GM21723 (cell line): ENCODE measurements at regions not wholly inside any gene's neighbourhood (a gene's known extent, or its start where the extent isn't known, plus 50 kb on each side); places are given as distances from the start of the nearest gene placed in this dataset.

Source experiments
- ATAC-seq: cut with Tn5 transposase; IDR thresholded peaks from one replicate; pipeline ENCODE4 v1.9.1; 2021; ENCODE audit warnings: mild to moderate bottlenecking, moderate library complexity; ENCODE audit not compliant: unreplicated experiment

DNA sequence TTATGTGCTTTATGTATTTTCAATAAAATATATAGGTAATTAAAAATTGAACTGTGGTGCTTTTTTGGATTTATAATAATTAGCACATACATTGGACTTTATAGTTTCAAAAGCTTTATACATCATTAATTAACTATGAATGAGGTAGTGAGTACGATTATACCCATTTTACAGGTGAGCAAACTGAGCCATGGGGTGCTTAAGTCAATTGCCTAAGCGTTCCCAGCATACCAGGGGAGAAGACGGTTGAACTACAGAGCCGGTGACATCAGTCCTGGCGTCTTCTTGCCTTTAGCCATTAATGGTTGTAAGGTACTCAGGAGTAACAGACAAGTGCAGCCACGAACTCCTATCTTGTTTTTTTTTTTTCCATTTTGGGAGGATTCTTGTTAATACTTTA, 172.8 kb downstream of the GATA3 start:
- no peak for ATAC-seq

DNA sequence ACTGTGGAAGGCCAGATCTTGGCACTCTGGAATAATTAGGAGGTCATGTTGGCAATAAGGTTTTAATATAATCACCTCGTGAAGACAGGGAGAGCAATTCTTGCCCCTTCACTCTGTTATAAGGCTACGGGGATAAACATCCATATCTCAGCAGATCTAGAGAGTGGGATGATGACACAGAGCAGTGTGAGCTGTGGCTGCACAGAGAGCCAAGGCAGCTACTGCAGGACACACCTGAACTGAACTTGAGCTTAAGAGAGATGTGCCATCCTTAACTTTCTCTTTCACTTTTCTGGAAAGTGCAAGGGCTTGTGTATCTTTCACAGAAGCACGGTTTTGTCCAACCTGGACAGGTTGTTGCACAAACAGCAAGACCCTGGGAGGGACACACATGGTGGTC, 174.7 kb downstream of the GATA3 start:
- ATAC-seq: no peak

DNA sequence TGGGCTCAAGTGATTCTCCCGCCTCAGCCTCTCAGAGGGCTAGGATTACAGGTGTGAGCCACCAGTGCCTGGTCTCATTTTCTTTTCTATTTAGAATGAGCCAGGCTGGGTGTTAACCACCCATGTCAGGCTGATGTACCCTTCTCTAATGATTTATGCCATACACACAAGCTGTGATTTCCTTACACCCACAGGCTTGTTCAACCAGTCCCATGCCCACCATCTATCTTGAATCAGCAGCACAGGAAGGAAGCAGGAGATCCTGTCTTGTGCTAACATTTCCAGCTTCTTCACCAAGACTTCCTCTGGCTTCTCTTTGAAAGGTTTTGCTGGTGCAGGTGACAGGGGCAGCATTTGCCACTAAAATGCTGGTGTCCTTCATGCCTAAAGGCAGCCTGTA, 176.4 kb downstream of the GATA3 start:
- ATAC-seq: no peak

DNA sequence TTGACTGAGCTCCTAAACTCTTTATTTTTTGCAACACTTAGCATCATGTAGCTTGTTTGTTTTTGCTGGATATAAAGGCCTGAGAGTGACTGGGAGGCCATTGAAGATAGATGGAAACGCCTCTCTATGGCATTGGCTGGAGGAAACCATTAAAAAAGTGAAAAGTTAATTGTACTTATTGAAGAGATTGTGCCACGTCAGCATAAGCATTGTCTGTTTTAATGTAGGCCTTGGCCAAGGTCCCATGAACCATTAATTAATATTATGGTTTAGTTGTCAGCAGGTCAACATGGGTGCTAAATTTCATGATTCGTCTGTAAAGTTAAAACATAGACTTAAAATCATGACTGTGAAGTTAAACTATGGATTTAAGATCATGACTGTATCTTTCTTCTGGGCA, 178.6 kb downstream of the GATA3 start:
- no peak for ATAC-seq

DNA sequence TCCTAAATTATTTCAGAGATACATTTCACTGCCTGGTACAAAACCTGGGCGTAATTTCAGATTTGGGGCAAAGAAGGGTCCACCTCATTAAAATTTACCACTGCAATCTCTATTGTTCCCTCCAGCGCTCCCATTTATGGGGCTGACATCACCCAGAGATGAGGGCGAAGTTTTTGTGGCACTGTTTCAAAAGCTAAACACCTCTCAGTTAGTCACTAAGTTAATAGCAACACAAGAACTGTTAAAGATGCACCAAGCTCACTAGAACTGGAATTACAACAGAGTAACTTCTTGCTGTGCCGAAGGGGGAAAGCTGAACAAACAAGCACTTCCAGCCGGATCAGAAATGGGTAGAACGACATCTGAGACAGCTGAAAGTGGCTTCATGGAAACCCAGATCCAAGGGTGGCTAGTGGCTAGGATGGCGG, 179.4 kb downstream of the GATA3 start:
- ATAC-seq: no peak

DNA sequence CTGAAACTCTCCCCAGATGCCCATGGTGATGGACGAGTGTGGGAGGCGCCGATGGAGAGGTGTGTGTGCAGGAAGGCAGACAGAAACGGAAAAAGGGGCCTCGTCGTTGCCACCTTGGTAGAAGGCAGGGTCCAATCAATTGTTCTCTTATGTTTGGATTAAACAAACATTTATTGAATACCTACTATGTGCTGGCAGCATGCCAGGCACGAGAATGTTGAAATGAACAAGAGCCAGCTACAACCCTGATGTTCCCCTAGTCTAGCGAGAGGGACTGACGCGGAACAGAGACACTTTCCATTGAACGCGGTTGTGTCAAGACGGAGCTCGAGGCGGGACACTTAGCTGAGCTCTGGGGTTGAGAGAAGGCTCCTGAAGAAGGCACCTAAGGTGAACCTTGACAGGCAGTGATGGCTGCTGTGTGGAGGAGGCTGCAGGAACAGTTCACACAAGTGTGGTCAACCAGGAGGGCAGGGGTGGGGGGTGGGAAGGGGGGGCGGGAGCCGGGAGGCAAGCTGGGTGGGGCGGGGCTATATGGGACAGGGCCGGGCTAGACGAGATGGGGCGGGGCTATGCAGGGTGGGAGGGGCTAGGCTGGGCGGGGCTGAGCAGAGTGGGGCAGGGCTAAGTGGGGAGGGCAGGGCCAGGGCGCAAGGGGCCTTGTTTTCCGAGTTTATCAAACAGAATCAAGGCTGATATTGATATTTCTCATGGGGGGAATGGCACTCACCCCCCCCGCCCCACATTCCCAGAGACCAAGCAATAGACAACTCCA, 181.0 kb downstream of the GATA3 start:
- no peak for ATAC-seq

DNA sequence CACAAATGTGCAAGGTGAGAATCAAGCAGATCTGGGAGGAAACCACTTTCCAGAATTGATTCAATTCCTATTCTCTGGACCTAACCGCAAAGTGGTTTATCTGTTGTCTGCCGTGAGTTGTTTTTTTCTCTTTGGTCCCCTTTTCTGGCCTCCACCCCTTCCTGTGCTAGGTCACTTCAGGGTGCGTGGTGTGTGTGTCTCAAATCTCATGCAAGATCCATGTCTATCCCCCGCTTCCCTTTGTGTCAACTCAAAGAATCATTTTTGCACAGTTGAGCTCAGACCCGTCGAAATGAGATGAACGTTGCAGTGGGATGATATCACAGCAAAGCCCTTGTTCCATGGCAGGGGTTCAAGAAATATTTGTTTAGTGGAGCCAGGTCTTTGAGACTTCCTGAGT, 184.5 kb downstream of the GATA3 start:
- ATAC-seq: no peak

DNA sequence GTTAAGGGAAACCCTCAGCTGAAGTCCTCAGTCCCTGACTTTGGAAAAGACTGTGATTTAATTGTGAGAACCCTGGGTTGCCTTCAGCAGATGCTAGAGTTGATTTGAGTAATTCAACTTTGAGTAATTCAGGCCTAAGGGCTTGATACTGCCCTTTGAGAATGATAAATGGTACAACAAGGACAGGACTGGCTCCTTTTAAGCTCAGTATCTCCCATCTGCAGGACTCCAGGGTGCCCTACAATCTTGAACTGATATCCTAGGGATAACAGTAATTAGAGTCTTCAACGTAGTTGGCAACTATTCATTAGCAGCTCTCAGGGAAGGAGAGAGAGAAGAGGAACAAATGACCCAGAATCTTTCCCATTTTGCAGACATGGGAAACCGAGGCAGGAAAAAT, 186.4 kb downstream of the GATA3 start:
- ATAC-seq: no peak

DNA sequence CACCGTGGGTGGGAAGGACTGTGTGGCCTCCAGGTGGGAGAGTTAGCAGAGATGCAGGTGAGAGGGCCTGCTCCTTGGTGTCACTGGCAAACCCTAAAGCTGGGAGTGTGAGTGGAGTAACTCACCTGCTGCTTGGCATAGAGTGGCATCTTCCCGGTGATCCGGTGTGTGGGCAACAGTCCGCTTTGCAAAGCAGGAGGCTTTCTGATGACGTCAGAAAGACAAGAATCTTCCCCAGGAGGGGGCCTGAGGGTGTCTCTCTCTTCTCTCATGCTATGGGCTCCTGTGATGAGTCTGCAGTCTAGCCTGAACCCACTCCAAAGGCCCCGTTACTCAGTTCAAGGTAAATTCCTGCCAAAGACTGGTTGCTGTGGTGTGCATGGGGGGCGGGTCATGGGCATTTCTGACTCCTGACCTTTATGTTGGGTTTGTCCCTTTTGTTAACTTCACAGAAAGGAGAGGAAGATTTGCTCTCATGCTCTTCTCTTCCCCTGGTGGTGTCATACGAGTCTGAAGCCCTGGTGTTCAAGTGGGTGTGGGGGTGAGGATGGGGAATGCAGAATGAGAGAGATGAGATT, 187.9 kb downstream of the GATA3 start:
- no peak for ATAC-seq

DNA sequence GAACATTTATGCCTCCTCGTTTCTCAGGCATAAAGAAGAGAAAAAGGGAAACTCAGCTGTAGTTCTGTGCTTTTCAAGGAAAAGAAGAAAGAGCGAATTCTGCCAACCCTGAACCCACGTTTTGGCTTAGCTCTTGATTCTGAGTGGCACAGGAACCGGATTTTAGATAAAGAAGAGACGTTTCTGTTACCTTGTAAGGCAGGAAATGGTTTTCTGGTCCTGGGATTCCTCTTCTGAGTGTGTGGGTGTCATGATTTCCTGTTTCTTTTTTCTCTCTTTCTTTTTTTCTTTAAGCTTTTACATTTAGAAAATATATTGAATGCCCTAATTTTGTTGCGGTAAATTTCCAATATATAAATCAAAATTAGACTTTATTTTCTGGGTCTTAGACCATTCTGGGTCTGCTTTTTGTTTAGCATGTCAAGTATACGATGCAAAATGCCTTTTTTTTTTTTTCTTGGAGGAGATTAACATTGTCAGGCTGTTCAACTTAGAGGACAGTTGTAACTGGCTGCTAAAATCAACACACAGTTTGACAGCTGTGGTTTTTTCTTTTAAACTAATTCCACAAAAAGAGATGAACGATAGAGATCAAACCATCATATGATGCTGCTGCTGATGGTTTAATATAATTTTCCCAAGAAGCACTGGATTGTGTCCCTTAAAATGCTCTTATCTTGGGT, 190.8 kb downstream of the GATA3 start:
- no peak for ATAC-seq

DNA sequence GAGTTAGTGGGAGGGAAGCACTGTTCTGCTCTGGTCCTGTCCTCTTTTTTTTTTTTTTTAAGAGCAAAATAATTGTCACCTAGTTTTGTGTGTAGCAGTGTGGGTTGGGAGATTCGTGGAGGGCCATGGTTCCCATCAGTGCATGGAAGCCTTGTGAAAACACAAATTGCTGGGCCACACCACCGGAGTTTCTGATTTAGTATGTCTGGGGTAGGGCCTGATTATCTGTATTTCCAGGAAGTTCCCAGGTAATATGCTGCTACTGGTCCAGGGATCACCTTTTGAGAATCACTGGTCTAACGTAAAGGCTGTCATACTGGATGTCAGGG, 191.3 kb downstream of the GATA3 start:
- ATAC-seq: no peak

DNA sequence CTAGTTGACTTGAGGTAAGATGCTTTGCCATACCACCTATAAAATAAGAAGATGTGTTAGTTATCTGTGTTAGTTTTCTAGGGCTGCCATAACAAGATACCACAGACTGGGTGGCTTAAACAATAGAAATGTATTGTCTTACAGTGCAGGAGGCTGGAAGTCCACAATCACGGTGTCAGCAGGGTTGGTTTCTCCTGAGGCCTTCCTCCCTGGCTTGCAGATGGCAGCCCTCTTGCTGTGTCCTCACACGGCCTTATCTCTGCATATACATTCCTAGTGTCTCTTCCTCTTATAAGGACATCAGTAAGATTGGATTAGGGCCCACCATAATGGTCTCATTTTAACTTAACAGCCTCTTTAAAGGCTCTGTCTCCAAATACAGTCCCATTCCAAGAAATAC, 192.1 kb downstream of the GATA3 start:
- no peak for ATAC-seq

DNA sequence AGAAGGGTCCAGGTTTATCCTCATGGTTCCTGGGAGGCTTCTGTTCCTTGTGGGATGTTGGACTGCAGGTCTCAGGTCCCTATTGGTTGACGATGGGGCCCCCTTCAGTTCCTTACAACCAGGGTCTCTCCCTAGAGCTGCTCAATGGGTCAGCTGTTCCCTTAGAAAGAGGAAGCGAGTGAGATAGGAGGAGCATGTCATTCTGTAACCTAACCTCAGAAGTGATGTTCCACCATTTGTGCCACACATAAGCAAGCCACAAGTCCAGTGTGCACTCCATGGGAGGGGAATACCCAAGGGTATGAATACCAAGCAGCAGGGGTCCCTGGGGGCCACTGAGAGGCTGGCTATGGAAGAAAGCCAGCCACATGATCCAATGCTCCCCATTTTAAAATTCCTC, 192.7 kb downstream of the GATA3 start:
- no peak for ATAC-seq

DNA sequence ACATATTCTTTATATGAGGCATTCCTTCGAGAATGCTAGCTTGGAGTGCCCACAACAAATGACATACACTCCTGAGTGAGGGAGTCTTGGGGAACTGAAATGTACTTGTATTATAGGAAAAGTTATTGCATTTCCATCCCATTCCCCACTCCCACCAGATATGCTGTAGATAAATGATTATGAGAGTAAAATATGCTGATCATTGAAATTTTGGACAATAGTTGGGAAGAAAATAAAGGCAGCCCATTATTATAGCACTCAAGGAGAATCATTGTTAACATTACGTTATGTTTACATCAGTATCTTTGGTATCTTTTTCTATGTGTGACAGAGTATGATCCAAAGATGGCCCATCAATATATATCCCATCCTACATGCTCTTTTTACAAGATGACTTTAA, 194.4 kb downstream of the GATA3 start:
- no peak for ATAC-seq

DNA sequence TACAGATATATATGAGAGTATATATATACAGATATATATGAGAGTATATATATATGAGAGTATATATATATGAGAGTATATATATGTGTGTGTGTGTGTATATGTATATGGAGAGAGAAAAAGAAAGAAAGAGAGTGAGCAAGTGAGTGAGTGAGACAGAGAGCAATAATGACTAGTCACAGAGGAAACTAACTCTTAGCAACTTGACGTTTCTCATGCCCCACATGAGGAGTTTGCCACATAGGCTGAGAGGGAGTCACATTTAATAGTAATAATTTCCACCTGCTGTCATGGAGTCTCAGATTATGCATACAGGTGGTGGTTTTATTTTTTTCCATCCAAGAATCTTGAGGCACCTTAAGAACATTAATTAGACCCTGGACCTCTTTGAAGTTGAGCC, 199.9 kb downstream of the GATA3 start:
- no peak for ATAC-seq

DNA sequence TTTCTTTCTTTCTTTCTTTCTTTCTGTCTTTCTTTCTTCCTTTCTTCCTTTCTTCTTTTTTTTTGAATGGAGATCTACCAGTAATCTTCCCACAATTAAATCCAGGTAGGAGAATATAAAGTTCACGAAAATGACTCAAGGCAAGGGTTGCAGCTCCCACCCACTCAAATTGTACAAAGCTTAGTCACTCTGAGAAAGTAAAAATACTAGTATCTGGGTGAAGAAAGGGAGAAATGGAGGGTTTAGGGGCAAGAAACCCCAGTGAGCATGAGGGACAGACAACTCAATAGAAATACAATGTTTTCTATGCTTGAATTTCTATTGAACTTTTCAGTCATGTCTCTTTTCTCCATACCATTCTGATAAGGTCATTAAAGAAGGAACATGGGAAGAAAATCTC, 200.8 kb downstream of the GATA3 start:
- no peak for ATAC-seq

DNA sequence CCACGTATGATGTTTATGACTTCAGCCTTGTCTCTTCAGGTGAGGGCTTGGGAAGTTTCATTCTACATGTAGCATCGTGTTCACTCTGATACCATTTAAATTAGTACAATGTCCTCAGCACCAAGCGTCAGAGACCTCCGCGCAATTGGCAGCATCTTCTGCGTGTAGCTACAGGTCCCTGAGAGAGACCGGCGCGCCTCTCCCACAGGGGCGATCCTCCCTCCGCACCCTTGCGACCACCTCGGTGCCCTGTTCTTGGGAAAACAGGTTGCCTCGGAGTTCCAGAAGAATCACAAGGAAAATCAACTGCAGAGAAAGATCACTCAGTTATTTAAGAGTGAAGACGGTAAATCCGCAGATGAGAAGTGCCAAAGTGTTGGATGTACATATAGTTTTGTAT, 206.2 kb downstream of the GATA3 start:
- ATAC-seq: no peak

DNA sequence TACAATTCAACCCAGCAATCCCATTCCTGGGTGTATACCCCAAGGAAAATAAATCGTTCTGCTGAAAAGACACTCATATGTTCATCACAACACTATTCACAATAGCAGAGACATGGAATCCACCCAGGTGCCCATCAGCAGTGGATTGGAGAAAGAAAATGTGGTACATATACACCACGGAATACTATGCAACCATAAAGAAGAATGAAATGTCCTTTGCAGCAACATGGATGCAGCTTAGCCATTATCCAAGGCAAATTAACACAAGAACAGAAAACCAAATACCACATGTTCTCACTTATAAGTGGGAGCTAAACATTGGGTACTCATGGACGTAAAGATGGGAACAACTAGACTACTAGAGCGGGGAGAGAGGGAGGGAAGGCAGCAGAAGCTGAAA, 207.8 kb downstream of the GATA3 start:
- no peak for ATAC-seq

DNA sequence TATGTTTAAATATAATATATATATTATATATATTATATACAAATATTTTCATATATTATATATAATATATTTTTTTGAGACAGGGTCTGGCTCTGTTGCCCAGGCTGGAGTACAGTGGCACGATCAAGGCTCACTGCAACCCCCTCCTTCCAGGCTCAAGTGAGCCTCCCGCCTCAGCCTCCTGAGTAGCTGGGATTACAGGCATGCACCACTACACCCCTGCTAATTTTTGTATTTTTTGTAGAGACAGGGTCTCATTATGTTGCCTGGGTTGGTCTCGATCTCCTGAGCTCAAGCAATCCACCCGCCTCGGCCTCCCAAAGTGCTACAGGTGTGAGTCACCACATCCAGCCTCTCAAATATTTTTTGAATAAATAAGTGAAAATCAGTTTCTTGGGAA, 215.5 kb downstream of the GATA3 start:
- no peak for ATAC-seq

DNA sequence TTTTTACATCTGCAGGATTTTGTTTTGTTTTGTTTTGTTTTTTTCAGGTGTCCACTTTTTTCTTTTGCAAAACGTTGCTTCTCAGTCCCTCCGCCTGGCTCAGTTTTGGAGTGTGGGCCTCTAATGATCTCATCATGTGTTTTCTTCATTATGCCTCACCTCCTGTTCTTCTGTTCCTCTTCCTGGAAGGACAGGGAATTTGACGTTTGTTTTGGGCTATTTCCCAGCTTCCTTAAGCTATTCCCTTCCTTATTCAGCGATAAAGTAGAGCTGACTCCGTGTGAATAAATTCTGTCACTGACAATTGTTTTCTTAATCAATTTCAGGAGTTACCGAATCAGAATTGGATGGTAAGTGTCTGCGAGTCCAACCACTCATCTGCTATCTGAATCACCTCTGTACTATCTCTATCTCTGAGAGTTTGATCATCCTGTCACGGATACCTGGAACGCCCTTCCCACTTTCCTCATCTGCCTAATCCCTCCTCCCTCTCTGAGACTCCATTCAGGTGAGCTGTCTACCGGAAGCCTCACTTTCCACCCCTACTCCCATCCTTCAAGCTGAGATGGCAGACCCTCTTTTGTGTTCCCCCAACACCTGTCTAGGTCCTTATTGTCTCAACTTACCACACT, 218.4 kb downstream of the GATA3 start:
- ATAC-seq: no peak

DNA sequence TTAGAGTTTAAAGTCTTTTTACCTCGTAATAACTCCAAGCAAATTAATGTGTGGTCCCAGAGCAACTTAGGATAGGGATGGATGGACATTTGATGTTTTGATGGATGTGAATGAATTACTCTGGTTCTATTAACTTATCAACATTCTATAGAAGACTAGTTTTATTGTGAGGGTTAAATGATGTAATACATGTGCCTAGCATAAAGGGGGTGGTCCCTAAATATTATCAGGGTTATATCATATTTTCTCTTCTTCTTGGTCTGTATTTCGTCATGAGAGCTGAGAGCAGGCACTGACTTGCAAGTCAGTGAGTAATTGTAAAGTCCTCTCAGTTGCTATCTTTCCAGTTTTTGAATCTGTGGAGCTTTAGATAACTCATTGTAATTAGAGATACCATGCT, 219.3 kb downstream of the GATA3 start:
- ATAC-seq: no peak

DNA sequence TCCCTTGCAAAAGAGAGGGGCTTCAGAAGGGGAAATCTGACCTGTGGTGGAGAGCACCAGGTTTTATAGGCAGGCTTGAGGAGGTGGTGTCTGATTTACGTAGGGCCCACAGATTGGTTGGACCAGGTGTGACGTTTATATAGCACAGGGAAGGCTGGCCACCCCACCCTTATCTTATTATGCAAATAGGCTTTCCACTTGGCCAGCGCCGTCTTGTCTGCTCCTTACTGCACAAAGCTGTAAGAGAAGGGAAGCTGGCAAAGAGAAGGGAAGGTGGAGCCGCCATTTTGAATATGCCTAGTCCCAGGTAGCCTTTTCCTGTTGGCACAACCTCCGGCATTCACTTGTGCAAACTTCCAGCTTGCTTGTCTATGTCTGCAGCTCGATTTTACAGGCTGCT, 221.4 kb downstream of the GATA3 start:
- ATAC-seq: no peak
